Hepatocyte (in vitro differentiated cells): ENCODE measurements at regions not wholly inside any gene's neighbourhood (a gene's known extent, or its start where the extent isn't known, plus 50 kb on each side); places are given as distances from the start of the nearest gene placed in this dataset.

Experiments
- DNase-seq: peaks from one replicate; pipeline ENCODE4 v3.0.0-alpha.2; 2016; ENCODE audit warnings: low spot score
- H2AFZ ChIP-seq: fragments of 200-600 bp; sonication (generic); 2 replicates; pipeline ENCODE4 v1.6.0; 2016; ENCODE audit warnings: antibody characterized with exemption, mild to moderate bottlenecking
- H3K27ac ChIP-seq: fragments of 200-600 bp; sonication (generic); 2 replicates; pipeline ENCODE4 v1.5.1; 2016; ENCODE audit warnings: mild to moderate bottlenecking
- H3K27me3 ChIP-seq: fragments of 200-600 bp; sonication (generic); 2 replicates; pipeline ENCODE4 v1.6.1; 2016
- H3K36me3 ChIP-seq: fragments of 200-600 bp; sonication (generic); replicated peaks from 2 replicates; pipeline ENCODE4 v1.5.1; 2016; ENCODE audit warnings: low read depth; ENCODE audit not compliant: insufficient read depth
- H3K4me1 ChIP-seq: fragments of 200-600 bp; sonication (generic); 2 replicates; pipeline ENCODE4 v1.5.1; 2016; ENCODE audit warnings: mild to moderate bottlenecking, moderate library complexity; ENCODE audit not compliant: insufficient read depth
- H3K4me2 ChIP-seq: fragments of 200-600 bp; sonication (generic); 2 replicates; pipeline ENCODE4 v1.6.0; 2016
- H3K4me3 ChIP-seq: fragments of 200-600 bp; sonication (generic); 2 replicates; pipeline ENCODE4 v1.5.1; 2016; ENCODE audit warnings: mild to moderate bottlenecking
- H3K79me2 ChIP-seq: fragments of 200-600 bp; sonication (generic); 2 replicates; pipeline ENCODE4 v1.6.0; 2017; ENCODE audit warnings: mild to moderate bottlenecking
- H3K9me2 ChIP-seq: fragments of 200-600 bp; sonication (generic); replicated peaks from 2 replicates; pipeline ENCODE4 v1.6.0; 2017; ENCODE audit warnings: mild to moderate bottlenecking; ENCODE audit not compliant: insufficient read depth
- H3K9me3 ChIP-seq: fragments of 200-600 bp; sonication (generic); 2 replicates; pipeline ENCODE4 v1.5.1; 2016; ENCODE audit warnings: low read depth, mild to moderate bottlenecking
- H4K20me1 ChIP-seq: fragments of 200-600 bp; sonication (generic); 2 replicates; pipeline ENCODE4 v1.6.0; 2016; ENCODE audit warnings: mild to moderate bottlenecking; ENCODE audit not compliant: insufficient read depth, poor library complexity, severe bottlenecking
- EZH2 ChIP-seq: fragments of 200-600 bp; sonication (generic); IDR thresholded peaks from 2 replicates; pipeline ENCODE4 v1.6.1; 2016; ENCODE audit warnings: antibody characterized with exemption, mild to moderate bottlenecking, borderline replicate concordance
- EZH2phosphoT487 ChIP-seq: fragments of 200-600 bp; sonication (generic); IDR thresholded peaks from one replicate; pipeline ENCODE4 v1.6.1; 2018; ENCODE audit warnings: antibody characterized with exemption, mild to moderate bottlenecking, low read depth, moderate library complexity; ENCODE audit not compliant: unreplicated experiment, severe bottlenecking
- WGBS: methylation state at CpG from one replicate; pipeline ENCODE4 v1.1.6; 2016; ENCODE audit warnings: low lambda C conversion rate; ENCODE audit errors: missing lambda C conversion rate; 5-methylcytosine and 5-hydroxymethylcytosine counted together
- TF ChIP-seq, protein P1 (sequence below): fragments of 200-600 bp; sonication (generic); IDR thresholded peaks from 2 replicates; pipeline ENCODE4 v1.5.1; 2016; ENCODE audit warnings: antibody characterized with exemption, mild to moderate bottlenecking; ENCODE audit not compliant: poor library complexity

DNA sequence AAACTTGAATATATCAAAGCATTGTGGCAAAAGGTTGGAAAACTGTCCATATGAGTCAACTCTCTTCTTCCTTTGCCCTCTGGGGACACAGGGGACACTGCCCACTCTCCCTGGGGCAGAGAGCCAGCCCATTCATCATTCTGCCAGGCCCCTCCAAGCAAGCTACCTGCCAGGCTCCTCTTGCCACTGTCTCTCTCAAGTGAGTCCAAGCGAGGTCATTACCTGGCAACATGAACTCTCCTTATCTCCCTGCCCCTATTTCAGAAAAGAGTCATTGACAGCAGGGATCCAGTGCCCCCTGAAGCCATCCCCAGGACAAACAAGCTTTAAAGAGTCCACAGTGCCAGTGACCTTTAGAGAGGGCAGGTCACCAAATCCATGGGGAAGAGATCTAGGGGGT, 312.7 kb upstream of the PPARGC1A start:
- no peaks in the 10 kb centered on the region for H3K79me2 ChIP-seq
- 80% methylated on average over 1 of the region's 1 CpG for WGBS
- no peak overlapping the region for H3K4me3 ChIP-seq
- H3K27me3 ChIP-seq, result no peaks in the 10 kb centered on the region
- H3K9me2 ChIP-seq, result no peaks in the 10 kb centered on the region
- no peaks in the 10 kb centered on the region for H3K36me3 ChIP-seq
- no peaks in the 10 kb centered on the region for H3K4me1 ChIP-seq
- H3K4me2 ChIP-seq, result no peak overlapping the region
- DNase-seq, result no peak
- no peaks in the 10 kb centered on the region for H3K9me3 ChIP-seq
- H4K20me1 ChIP-seq, result no peaks in the 10 kb centered on the region
- TF ChIP-seq, protein P1, sequence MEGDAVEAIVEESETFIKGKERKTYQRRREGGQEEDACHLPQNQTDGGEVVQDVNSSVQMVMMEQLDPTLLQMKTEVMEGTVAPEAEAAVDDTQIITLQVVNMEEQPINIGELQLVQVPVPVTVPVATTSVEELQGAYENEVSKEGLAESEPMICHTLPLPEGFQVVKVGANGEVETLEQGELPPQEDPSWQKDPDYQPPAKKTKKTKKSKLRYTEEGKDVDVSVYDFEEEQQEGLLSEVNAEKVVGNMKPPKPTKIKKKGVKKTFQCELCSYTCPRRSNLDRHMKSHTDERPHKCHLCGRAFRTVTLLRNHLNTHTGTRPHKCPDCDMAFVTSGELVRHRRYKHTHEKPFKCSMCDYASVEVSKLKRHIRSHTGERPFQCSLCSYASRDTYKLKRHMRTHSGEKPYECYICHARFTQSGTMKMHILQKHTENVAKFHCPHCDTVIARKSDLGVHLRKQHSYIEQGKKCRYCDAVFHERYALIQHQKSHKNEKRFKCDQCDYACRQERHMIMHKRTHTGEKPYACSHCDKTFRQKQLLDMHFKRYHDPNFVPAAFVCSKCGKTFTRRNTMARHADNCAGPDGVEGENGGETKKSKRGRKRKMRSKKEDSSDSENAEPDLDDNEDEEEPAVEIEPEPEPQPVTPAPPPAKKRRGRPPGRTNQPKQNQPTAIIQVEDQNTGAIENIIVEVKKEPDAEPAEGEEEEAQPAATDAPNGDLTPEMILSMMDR, result no peak
- no peak for TF ChIP-seq EZH2
- TF ChIP-seq EZH2phosphoT487, result no peak
- H2AFZ ChIP-seq, result no peak overlapping the region
- no peak overlapping the region for H3K27ac ChIP-seq

DNA sequence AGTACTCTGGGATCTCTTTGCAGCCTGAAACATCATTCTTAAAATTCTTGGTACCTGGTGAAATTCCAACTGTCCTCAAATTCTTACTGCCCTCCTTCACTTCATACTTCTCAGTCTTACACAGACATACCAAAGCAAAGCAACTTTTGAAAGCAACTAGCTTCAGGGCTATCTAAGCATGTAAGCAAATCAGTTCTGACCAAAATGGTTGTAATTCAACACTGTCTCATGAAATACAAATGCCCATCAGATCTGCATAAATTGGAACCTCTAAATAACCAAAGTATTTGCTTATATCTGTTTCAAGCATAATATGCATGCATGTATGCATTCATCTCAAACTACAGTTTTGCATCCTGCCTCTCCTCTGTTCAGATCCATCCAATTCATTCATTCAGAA, 308.1 kb upstream of the PPARGC1A start:
- Histone ChIP-seq H3K4me3 (no peak overlapping the region), H3K79me2 (no peaks in the 10 kb centered on the region), H3K4me2 (no peak overlapping the region), H3K27ac (no peak overlapping the region), H4K20me1 (no peaks in the 10 kb centered on the region), H3K27me3 (no peaks in the 10 kb centered on the region), H3K9me3 (no peaks in the 10 kb centered on the region), H2AFZ (no peak overlapping the region), H3K36me3 (no peaks in the 10 kb centered on the region), H3K9me2 (no peaks in the 10 kb centered on the region), H3K4me1 (no peaks in the 10 kb centered on the region)
- no peak for DNase-seq
- TF ChIP-seq EZH2 (no peak), EZH2phosphoT487 (no peak)
- TF ChIP-seq, protein P1, result no peak

DNA sequence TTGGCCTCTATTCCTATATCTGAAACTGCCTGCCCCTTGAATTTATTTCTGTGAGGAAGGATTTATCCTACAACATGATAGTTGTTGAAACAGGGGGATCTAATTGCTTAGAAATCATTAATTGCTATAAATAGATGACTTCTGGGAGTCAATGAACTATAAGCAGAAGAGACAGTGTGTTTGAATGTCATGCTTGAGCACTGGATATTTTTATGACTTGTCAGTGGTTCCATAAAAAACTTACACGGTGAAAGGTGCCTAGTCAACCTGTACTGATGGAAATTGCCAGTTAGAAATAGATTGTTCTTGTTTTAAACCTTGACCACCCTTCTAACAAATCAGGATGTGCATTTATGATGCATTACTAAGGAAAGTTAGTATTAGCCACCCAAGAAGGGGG, 306.9 kb upstream of the PPARGC1A start:
- TF ChIP-seq, protein P1, result no peak
- TF ChIP-seq EZH2, result no peak
- no peak for TF ChIP-seq EZH2phosphoT487
- H3K9me2 ChIP-seq, result no peaks in the 10 kb centered on the region
- no peaks in the 10 kb centered on the region for H3K79me2 ChIP-seq
- H3K36me3 ChIP-seq, result no peaks in the 10 kb centered on the region
- H3K9me3 ChIP-seq, result no peaks in the 10 kb centered on the region
- 59% methylated on average over 1 of the region's 1 CpG for WGBS
- no peak overlapping the region for H2AFZ ChIP-seq
- no peak overlapping the region for H3K4me2 ChIP-seq
- H4K20me1 ChIP-seq, result no peaks in the 10 kb centered on the region
- no peak overlapping the region for H3K4me3 ChIP-seq
- no peaks in the 10 kb centered on the region for H3K27me3 ChIP-seq
- H3K27ac ChIP-seq, result no peak overlapping the region
- no peaks in the 10 kb centered on the region for H3K4me1 ChIP-seq
- no peak for DNase-seq

DNA sequence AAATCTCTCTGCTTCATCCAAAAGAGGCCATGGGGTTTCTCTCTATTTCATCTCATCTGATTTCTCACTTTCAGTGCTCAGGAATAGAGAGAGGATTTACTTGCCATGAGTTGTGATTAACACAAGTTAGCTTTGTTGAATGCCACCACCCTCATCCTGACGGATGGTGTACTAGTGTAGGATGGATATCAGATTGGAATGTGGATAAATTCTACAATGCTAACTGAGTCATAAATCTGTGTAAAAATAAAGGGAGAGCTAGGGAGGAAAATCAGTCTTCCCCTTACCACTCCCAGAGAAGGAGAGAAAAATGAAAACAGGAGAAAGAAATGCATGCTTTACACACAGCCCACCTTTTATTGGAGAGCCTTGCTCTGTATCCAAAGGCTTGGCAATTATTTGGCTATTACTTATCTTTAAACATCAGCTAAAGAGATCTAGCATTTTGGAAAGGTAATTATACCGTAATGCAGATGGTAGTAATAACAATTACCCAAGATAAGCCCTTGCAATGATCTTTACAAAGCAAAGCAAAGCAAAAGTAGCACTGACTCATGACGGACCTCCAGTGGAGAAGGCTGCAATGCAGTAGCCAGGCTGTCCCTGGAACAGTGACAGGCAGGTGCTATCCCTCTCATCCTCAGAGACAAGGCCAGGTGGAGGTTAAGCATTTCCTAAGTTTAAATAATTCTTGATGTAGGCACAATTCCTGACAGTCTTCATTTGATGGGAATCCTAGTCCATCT, 306.3 kb upstream of the PPARGC1A start:
- TF ChIP-seq EZH2, result no peak
- TF ChIP-seq, protein P1, result peak; percentile 39
- TF ChIP-seq EZH2phosphoT487, result no peak
- Histone ChIP-seq H3K27me3 (no peaks in the 10 kb centered on the region), H3K27ac (no peak overlapping the region), H3K4me3 (no peak overlapping the region), H4K20me1 (no peaks in the 10 kb centered on the region), H3K4me1 (no peaks in the 10 kb centered on the region), H3K4me2 (no peak overlapping the region), H2AFZ (no peak overlapping the region), H3K9me3 (no peaks in the 10 kb centered on the region), H3K36me3 (no peaks in the 10 kb centered on the region), H3K9me2 (no peaks in the 10 kb centered on the region), H3K79me2 (no peaks in the 10 kb centered on the region)
- peak; percentile 19 for DNase-seq
- WGBS, result 31% methylated on average over 3 of the region's 3 CpGs
